Activated T-cell treated with anti-CD3 and anti-CD28 coated beads for 1 hour (primary cell): ENCODE measurements at regions not wholly inside any gene's neighbourhood (a gene's known extent, or its start where the extent isn't known, plus 50 kb on each side); places are given as distances from the start of the nearest gene placed in this dataset.
A peak's percentile ranks its signal among the peaks of the same experiment; 100 is the strongest.

Source experiments
- DNase-seq: peaks from one replicate; pipeline ENCODE4 v3.0.0-alpha.2; 2020; ENCODE audit warnings: low read depth

- no peak for DNase-seq
These were observed 259.9 kb downstream of the NDUFA10 start for GRCh38 chr2:239765076-239765845.

- DNase-seq: no peak
These were observed 261.6 kb downstream of the NDUFA10 start for GRCh38 chr2:239763433-239764097.

- DNase-seq: no peak
These were observed 262.4 kb downstream of the NDUFA10 start for GRCh38 chr2:239762655-239763269.

- DNase-seq: no peak
These were observed 263.0 kb downstream of the NDUFA10 start for GRCh38 chr2:239762106-239762505.

- no peak for DNase-seq
These were observed 264.5 kb downstream of the NDUFA10 start for GRCh38 chr2:239760596-239760995.

- no peak for DNase-seq
These were observed 266.8 kb downstream of the NDUFA10 start for GRCh38 chr2:239758279-239758877.

- DNase-seq: no peak
These were observed 268.1 kb downstream of the NDUFA10 start for GRCh38 chr2:239756790-239757760.

GRCh38 chr2:239756031-239756789 is 268.9 kb downstream of the NDUFA10 start:
- DNase-seq: no peak

- no peak for DNase-seq
These were observed 271.7 kb downstream of the NDUFA10 start for GRCh38 chr2:239753401-239753837.

- DNase-seq: no peak
These were observed 272.2 kb downstream of the NDUFA10 start for GRCh38 chr2:239752951-239753350.

GRCh38 chr2:239751679-239752355 is 273.3 kb downstream of the NDUFA10 start:
- peak; percentile 12 for DNase-seq

GRCh38 chr2:239750929-239751678 is 274.0 kb downstream of the NDUFA10 start:
- no peak for DNase-seq

- no peak for DNase-seq
These were observed 274.9 kb downstream of the NDUFA10 start for GRCh38 chr2:239750045-239750835.

GRCh38 chr2:239749272-239749873 is 275.8 kb downstream of the NDUFA10 start:
- no peak for DNase-seq

- no peak for DNase-seq
These were observed 276.3 kb downstream of the NDUFA10 start for GRCh38 chr2:239748811-239749210.

GRCh38 chr2:239747771-239748170 is 277.4 kb downstream of the NDUFA10 start:
- DNase-seq: no peak

GRCh38 chr2:239747274-239747673 is 277.9 kb downstream of the NDUFA10 start:
- no peak for DNase-seq
